ENCODE measurements at regions not wholly inside any gene's neighbourhood (a gene's known extent, or its start where the extent isn't known, plus 50 kb on each side); places are given as distances from the start of the nearest gene placed in this dataset.

GRCh38 chr10:62721687-62722086 is 82.8 kb upstream of the ADO start:
- no peak for DNase-seq

- no peak for DNase-seq
These were observed 81.1 kb upstream of the ADO start for GRCh38 chr10:62723375-62723774.

GRCh38 chr10:62724465-62724864 is 80.1 kb upstream of the ADO start:
- DNase-seq, result no peak

GRCh38 chr10:62726142-62726541 is 78.4 kb upstream of the ADO start:
- peak in 1 of 3 experiments; percentile 1 for DNase-seq

GRCh38 chr10:62726638-62727037 is 77.9 kb upstream of the ADO start:
- no peak for DNase-seq

GRCh38 chr10:62727934-62728333 is 76.6 kb upstream of the ADO start:
- DNase-seq, result no peak

GRCh38 chr10:62728479-62728878 is 76.0 kb upstream of the ADO start:
- no peak for DNase-seq

GRCh38 chr10:62732841-62733653 is 71.5 kb upstream of the ADO start:
- DNase-seq, result no peak

GRCh38 chr10:62733654-62734293 is 70.7 kb upstream of the ADO start:
- no peak for DNase-seq

GRCh38 chr10:62734781-62735463 is 69.6 kb upstream of the ADO start:
- no peak for DNase-seq

- no peak for DNase-seq
These were observed 68.9 kb upstream of the ADO start for GRCh38 chr10:62735464-62736167.

GRCh38 chr10:62736168-62736546 is 68.4 kb upstream of the ADO start:
- DNase-seq, result no peak

- DNase-seq, result no peak
These were observed 65.6 kb upstream of the ADO start for GRCh38 chr10:62738916-62739315.

GRCh38 chr10:62740885-62741745 is 63.4 kb upstream of the ADO start:
- DNase-seq, result no peak

GRCh38 chr10:62741996-62742395 is 62.5 kb upstream of the ADO start:
- no peak for DNase-seq

GRCh38 chr10:62742536-62743061 is 61.9 kb upstream of the ADO start:
- no peak for DNase-seq

- no peak for DNase-seq
These were observed 60.4 kb upstream of the ADO start for GRCh38 chr10:62744136-62744535.

- no peak for DNase-seq
These were observed 58.9 kb upstream of the ADO start for GRCh38 chr10:62745581-62745980.

- DNase-seq, result no peak
These were observed 57.4 kb upstream of the ADO start for GRCh38 chr10:62746951-62747729.

GRCh38 chr10:62748386-62748785 is 56.1 kb upstream of the ADO start:
- DNase-seq, result no peak

- no peak for DNase-seq
These were observed 55.3 kb upstream of the ADO start for GRCh38 chr10:62749093-62749683.

All from NCI-H1417 (cell line).